Ovary (tissue), 3 donors: ENCODE measurements at regions not wholly inside any gene's neighbourhood (a gene's known extent, or its start where the extent isn't known, plus 50 kb on each side); places are given as distances from the start of the nearest gene placed in this dataset.
"Not testable (repeated sequence)": the region's sequence is repeated elsewhere in the genome, so short reads cannot be mapped to it uniquely, and the experiment has no call there.

ENCODE experiments used
- CTCF ChIP-seq, 3 donors: fragments of 450-650 bp in 2 of 3; fragments of 200-600 bp in 1 of 3; IDR thresholded peaks; one replicate each; pipeline versions ENCODE4 v1.5.1 to v1.8.0; 2016 to 2022; ENCODE audit warnings: antibody characterized with exemption in 3 of 3, mild to moderate bottlenecking in 1 of 3
- EP300 ChIP-seq: sonication (generic); formaldehyde crosslinking; IDR thresholded peaks from one replicate; pipeline ENCODE4 v1.6.1; 2017; ENCODE audit warnings: antibody characterized with exemption
- POLR2A ChIP-seq: fragments of 450-650 bp; IDR thresholded peaks from one replicate; pipeline ENCODE4 v1.6.1; 2017; ENCODE audit warnings: antibody characterized with exemption, mild to moderate bottlenecking, moderate library complexity
- donor health status: DM: no; HTN: no; CAD: no.

- not testable (repeated sequence) for TF ChIP-seq CTCF (IDR thresholded peaks at IDR 0.05); POLR2A; EP300
Measured at GRCh38 chr12:31807081-31807772, 78.4 kb upstream of the AMN1 start.
